HG02759 (cell line): ENCODE measurements at regions not wholly inside any gene's neighbourhood (a gene's known extent, or its start where the extent isn't known, plus 50 kb on each side); places are given as distances from the start of the nearest gene placed in this dataset.

Experiments
- ATAC-seq: cut with Tn5 transposase; IDR thresholded peaks from one replicate; pipeline ENCODE4 v1.9.1; 2021; ENCODE audit warnings: mild to moderate bottlenecking, moderate library complexity; ENCODE audit not compliant: unreplicated experiment

- ATAC-seq, result peak; percentile 94
These were observed 226.2 kb downstream of the MC4R start for GRCh38 chr18:60146220-60146960.

GRCh38 chr18:60145776-60146175 is 226.8 kb downstream of the MC4R start:
- peak; percentile 23 for ATAC-seq

- no peak for ATAC-seq
These were observed 235.0 kb downstream of the PMAIP1 start for GRCh38 chr18:60134806-60135205.

- ATAC-seq, result no peak
These were observed 230.5 kb downstream of the PMAIP1 start for GRCh38 chr18:60130284-60130683.

GRCh38 chr18:60123031-60123430 is 223.2 kb downstream of the PMAIP1 start:
- ATAC-seq, result no peak

- ATAC-seq, result no peak
These were observed 222.5 kb downstream of the PMAIP1 start for GRCh38 chr18:60122339-60122738.

- ATAC-seq, result no peak
These were observed 220.5 kb downstream of the PMAIP1 start for GRCh38 chr18:60120231-60120750.

- no peak for ATAC-seq
These were observed 217.5 kb downstream of the PMAIP1 start for GRCh38 chr18:60117321-60117720.

GRCh38 chr18:60113396-60113795 is 213.6 kb downstream of the PMAIP1 start:
- no peak for ATAC-seq

- no peak for ATAC-seq
These were observed 212.6 kb downstream of the PMAIP1 start for GRCh38 chr18:60112369-60112768.

GRCh38 chr18:60111525-60111924 is 211.7 kb downstream of the PMAIP1 start:
- ATAC-seq, result no peak

GRCh38 chr18:60110836-60111235 is 211.0 kb downstream of the PMAIP1 start:
- ATAC-seq, result no peak

GRCh38 chr18:60100778-60101177 is 201.0 kb downstream of the PMAIP1 start:
- ATAC-seq, result no peak

- no peak for ATAC-seq
These were observed 199.9 kb downstream of the PMAIP1 start for GRCh38 chr18:60099709-60100108.

- no peak for ATAC-seq
These were observed 196.6 kb downstream of the PMAIP1 start for GRCh38 chr18:60096428-60096827.

GRCh38 chr18:60092073-60092472 is 192.3 kb downstream of the PMAIP1 start:
- ATAC-seq, result no peak

- ATAC-seq, result peak; percentile 67
These were observed 190.4 kb downstream of the PMAIP1 start for GRCh38 chr18:60090170-60090569.

GRCh38 chr18:60082790-60083189 is 183.0 kb downstream of the PMAIP1 start:
- ATAC-seq, result no peak

GRCh38 chr18:60082282-60082681 is 182.5 kb downstream of the PMAIP1 start:
- no peak for ATAC-seq

- ATAC-seq, result no peak
These were observed 175.7 kb downstream of the PMAIP1 start for GRCh38 chr18:60075477-60075876.

- ATAC-seq, result no peak
These were observed 170.8 kb downstream of the PMAIP1 start for GRCh38 chr18:60070631-60071030.

GRCh38 chr18:60069145-60069544 is 169.3 kb downstream of the PMAIP1 start:
- no peak for ATAC-seq
